Ascending aorta (tissue), 2 donors: ENCODE measurements at regions not wholly inside any gene's neighbourhood (a gene's known extent, or its start where the extent isn't known, plus 50 kb on each side); places are given as distances from the start of the nearest gene placed in this dataset.

Experiments
- DNase-seq, 2 donors: peaks; one replicate each; pipeline ENCODE4 v3.0.0-alpha.2; 2019; ENCODE audit warnings: low spot score in 2 of 2
- H3K27ac ChIP-seq, 2 donors: fragments of 200-600 bp; sonication (generic); one replicate each; pipeline ENCODE4 v1.5.1; 2016 to 2017; ENCODE audit warnings: mild to moderate bottlenecking in 1 of 2
- H3K27me3 ChIP-seq: fragments of 200-600 bp; sonication (generic); one replicate; pipeline ENCODE4 v1.5.1; 2017
- H3K36me3 ChIP-seq, 2 donors: fragments of 200-600 bp; sonication (generic); one replicate each; pipeline ENCODE4 v1.5.1; 2016
- H3K4me1 ChIP-seq, 2 donors: fragments of 200-600 bp; sonication (generic); one replicate each; pipeline ENCODE4 v1.5.1; 2016 to 2017; ENCODE audit warnings: mild to moderate bottlenecking in 1 of 2
- H3K4me3 ChIP-seq, 2 donors: fragments of 200-600 bp; sonication (generic); one replicate each; pipeline ENCODE4 v1.5.1; 2016 to 2017; ENCODE audit warnings: mild to moderate bottlenecking in 1 of 2
- H3K9me3 ChIP-seq, 2 donors: fragments of 200-600 bp; sonication (generic); one replicate each; pipeline ENCODE4 v1.5.1; 2016
- intact Hi-C: fragments of 100-400 bp; cut with DNase I; formaldehyde crosslinking; loops from one replicate; pipeline ENCODE4 v1.15.1; 2023
- TF ChIP-seq, protein P1 (sequence below), 3 experiments: fragments of 200-600 bp in 2 of 3; fragments of 450-650 bp in 1 of 3; sonication (generic) in 2 of 3; IDR thresholded peaks; one replicate each; pipeline ENCODE4 v1.5.1; 2016 to 2019; ENCODE audit warnings: antibody characterized with exemption in 3 of 3, mild to moderate bottlenecking in 1 of 3, moderate library complexity in 1 of 3

DNA sequence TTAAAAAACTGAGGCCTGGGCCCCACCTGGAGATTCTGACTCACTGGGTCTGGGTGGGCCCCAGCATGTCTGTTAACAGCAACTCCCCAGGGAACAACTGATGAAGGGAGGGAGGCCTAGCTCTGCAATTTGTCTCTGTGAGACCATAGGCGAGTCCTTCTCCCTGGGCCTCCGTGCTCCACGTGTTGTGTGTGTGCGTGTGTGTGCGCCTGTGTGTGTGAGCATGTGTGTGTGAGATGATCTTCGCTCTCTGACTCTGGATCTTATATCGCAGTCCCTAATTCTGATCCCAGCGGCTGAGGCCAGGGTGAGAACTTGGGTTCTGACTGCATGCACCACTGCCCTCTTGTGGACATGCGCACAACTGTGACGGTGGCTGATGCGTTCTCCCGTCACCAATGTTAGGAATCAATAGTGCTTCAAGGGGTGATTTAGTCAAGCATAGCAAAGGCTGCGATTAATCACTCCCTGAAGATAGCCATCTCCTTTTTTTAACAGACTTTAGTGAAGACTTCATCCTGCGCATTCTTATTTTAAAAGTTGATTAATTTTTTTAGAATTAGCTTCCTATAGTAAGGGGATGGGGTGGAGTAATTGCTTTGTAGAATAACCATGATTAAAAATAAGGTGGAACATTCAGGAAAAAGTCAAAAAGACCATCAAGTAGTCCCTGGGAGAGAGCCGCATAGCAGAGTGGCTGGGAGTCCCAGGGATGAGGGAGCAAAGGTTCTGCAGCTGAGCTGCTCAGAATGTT is 62.4 kb upstream of the USP24 start:
- TF ChIP-seq, protein P1, sequence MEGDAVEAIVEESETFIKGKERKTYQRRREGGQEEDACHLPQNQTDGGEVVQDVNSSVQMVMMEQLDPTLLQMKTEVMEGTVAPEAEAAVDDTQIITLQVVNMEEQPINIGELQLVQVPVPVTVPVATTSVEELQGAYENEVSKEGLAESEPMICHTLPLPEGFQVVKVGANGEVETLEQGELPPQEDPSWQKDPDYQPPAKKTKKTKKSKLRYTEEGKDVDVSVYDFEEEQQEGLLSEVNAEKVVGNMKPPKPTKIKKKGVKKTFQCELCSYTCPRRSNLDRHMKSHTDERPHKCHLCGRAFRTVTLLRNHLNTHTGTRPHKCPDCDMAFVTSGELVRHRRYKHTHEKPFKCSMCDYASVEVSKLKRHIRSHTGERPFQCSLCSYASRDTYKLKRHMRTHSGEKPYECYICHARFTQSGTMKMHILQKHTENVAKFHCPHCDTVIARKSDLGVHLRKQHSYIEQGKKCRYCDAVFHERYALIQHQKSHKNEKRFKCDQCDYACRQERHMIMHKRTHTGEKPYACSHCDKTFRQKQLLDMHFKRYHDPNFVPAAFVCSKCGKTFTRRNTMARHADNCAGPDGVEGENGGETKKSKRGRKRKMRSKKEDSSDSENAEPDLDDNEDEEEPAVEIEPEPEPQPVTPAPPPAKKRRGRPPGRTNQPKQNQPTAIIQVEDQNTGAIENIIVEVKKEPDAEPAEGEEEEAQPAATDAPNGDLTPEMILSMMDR (IDR thresholded peaks at IDR 0.05): peak; percentile 68 to 80 (median 74)
- Histone ChIP-seq H3K27ac (no peak overlapping the region), H3K4me1 (peaks cover 0 to 6% of the 10 kb centered on the region in 2 donors), H3K4me3 (no peak overlapping the region), H3K36me3 (no peaks in the 10 kb centered on the region), H3K9me3 (no peaks in the 10 kb centered on the region), H3K27me3 (no peaks in the 10 kb centered on the region)
- peak in 1 of 2 donors; percentile 89 for DNase-seq
- intact Hi-C loops: loop anchor here (1.0 kb wide), 2 partner anchors 62 to 137 kb away; partner anchors contain the start of gene USP24

DNA sequence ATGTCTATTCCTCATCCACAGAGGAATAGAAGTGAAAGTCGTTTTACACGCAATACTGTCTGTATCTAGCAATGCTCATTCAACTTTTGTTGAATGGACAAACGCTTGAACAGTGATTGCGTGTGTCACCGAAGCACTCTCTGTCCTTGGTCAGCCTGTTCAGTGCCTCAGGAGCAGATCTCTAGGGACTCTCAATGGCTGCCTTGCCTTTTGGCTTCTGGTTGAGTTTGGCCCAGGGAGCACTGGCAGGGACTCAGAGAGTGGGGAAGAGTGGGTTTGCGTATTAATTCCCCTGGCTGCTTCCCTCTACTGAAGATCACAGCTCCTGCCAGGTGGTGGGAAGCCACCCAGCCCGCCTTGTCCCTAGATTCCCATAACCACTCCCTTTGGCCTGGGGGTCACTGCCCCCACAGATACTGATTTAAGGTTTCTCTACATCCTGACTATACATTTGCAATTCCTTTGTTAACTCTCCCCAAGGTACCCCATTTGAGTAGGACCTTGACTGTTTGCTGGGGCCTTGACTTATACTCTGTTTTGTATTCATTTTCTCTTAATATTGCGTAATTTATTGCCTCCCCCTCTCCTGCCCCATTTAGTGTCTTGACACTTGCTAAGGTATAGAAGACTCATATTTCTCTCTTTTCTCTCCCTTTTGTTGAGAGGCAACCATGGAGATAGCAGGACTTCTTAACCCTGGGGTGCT is 61.7 kb upstream of the USP24 start:
- intact Hi-C loops: loop anchor here (1.0 kb wide), 2 partner anchors 62 to 137 kb away; partner anchors contain the start of gene USP24
- H3K27me3 ChIP-seq: no peaks in the 10 kb centered on the region
- DNase-seq: no peak
- H3K4me3 ChIP-seq: no peak overlapping the region
- H3K36me3 ChIP-seq: no peaks in the 10 kb centered on the region
- H3K4me1 ChIP-seq: peaks cover 0 to 6% of the 10 kb centered on the region in 2 donors
- no peaks in the 10 kb centered on the region for H3K9me3 ChIP-seq
- peak overlapping the region in 1 of 2 donors; percentile 1 for H3K27ac ChIP-seq
- TF ChIP-seq, protein P1 (IDR thresholded peaks at IDR 0.05): no peak

DNA sequence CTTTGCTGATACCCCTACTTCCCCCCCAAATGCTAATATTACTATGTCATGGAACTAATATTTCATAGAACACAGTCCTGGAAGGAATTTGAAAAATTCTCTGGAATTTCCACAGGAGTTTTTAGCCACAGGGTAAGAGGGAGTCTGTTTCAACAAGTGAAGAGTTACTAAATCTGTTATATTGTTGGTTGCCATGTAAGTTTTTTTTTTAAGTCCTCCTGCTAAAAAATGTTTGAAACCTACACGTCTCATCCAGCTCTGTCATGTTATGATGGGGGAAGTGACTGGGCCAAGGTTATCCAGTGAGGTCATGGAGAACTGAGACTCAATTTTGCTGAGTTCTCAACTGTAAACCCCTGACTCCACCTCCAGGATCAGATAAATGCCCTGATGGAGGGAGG is 60.8 kb upstream of the USP24 start:
- DNase-seq: no peak
- Histone ChIP-seq H3K9me3 (no peaks in the 10 kb centered on the region), H3K4me3 (no peak overlapping the region), H3K36me3 (no peaks in the 10 kb centered on the region), H3K27me3 (no peaks in the 10 kb centered on the region), H3K4me1 (peaks cover 0 to 6% of the 10 kb centered on the region in 2 donors), H3K27ac (no peak overlapping the region)
- TF ChIP-seq, protein P1 (IDR thresholded peaks at IDR 0.05): no peak
- intact Hi-C loops: no loop called here

DNA sequence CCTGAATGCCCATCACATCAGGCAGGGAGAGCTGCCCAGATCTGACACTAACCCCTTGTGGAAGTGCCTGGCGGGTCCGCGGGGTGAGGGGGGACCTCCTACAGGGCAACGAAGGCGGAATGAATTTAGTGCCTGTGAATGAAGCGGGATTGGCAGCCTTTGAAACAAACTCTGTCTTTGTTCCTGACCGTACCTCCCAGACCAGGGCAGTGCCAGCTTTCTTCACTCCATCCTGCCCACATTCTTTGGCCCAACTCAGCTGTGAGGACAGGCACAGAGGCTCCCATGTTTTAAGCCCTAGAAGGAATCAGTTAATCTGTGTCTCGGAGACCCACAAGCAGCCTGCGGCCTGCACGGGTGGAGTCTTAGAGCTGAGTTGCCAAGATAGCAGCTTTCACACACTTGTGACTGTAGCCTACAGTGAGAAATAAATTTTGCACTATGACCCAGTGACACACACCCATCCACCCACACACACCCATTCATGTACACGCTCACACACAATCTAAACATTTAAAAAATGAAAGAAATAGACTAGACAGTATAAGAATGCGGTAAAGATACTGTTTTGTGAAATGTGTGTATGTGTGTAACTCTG is 60.1 kb upstream of the USP24 start:
- Histone ChIP-seq H3K27ac (no peak overlapping the region), H3K36me3 (no peaks in the 10 kb centered on the region), H3K9me3 (no peaks in the 10 kb centered on the region), H3K27me3 (no peaks in the 10 kb centered on the region), H3K4me1 (peaks cover 0 to 6% of the 10 kb centered on the region in 2 donors), H3K4me3 (no peak overlapping the region)
- no peak for DNase-seq
- intact Hi-C loops: no loop called here
- TF ChIP-seq, protein P1 (IDR thresholded peaks at IDR 0.05): no peak

DNA sequence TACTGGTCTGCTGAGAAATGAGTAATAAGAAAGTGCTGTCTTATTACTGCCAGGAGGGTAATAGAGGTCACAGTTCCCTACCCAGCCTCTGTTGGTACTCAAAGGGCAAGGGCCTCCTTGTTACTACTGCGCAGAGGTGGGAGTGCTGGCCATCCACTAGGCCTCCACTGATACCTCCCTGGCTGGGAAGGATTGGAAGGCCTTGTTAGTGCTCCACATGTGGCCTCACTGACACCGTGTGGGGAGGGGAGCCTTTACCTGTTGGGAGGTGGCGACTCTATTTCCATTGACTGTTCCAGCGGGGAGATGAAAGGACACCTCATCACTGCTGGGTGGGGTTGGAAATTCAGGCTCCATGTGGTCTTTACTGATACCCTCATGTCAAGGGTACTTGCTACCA is 57.8 kb upstream of the USP24 start:
- no peak overlapping the region for H3K27ac ChIP-seq
- peaks cover 0 to 6% of the 10 kb centered on the region in 2 donors for H3K9me3 ChIP-seq
- H3K36me3 ChIP-seq: no peaks in the 10 kb centered on the region
- no peak overlapping the region for H3K4me3 ChIP-seq
- TF ChIP-seq, protein P1 (IDR thresholded peaks at IDR 0.05): no peak
- peaks cover 0 to 6% of the 10 kb centered on the region in 2 donors for H3K4me1 ChIP-seq
- intact Hi-C loops: no loop called here
- no peaks in the 10 kb centered on the region for H3K27me3 ChIP-seq
- DNase-seq: no peak
